ENCODE measurements at regions not wholly inside any gene's neighbourhood (a gene's known extent, or its start where the extent isn't known, plus 50 kb on each side); places are given as distances from the start of the nearest gene placed in this dataset.

- H3K36me3 ChIP-seq (replicated peaks) = no peaks in the 10 kb centered on the region
- no peak for DNase-seq (ENCODE audit: low spot score in 2 of 2)
- peaks cover under 1% of the 10 kb centered on the region for H3K4me1 ChIP-seq
- in situ Hi-C loops (cut with MboI; ENCODE audit: low sequenced_read_pairs) = no loop called here
- H3K27me3 ChIP-seq (ENCODE audit: low read depth) = peaks cover 9% of the 10 kb centered on the region; the same call in 1 of the 2 replicates
- H3K4me3 ChIP-seq = no peak overlapping the region
- H3K9me3 ChIP-seq = no peaks in the 10 kb centered on the region
These were observed 71.3 kb upstream of the ARAP3 start for GRCh38 chr5:141753143-141753970.

GRCh38 chr5:141747152-141748141, 65.4 kb upstream of the ARAP3 start:
- H3K4me3 ChIP-seq = no peak overlapping the region
- H3K27me3 ChIP-seq (ENCODE audit: low read depth) = peaks cover 12% of the 10 kb centered on the region; the same call in 1 of the 2 replicates
- no peaks in the 10 kb centered on the region for H3K9me3 ChIP-seq
- in situ Hi-C loops (cut with MboI; ENCODE audit: low sequenced_read_pairs) = no loop called here
- DNase-seq (ENCODE audit: low spot score in 2 of 2) = peak in 1 of 2 experiments; percentile 57
- H3K36me3 ChIP-seq (replicated peaks) = no peaks in the 10 kb centered on the region
- H3K4me1 ChIP-seq = no peaks in the 10 kb centered on the region

- no peak for DNase-seq (ENCODE audit: low spot score in 2 of 2)
- Histone ChIP-seq H3K4me3 (no peak overlapping the region), H3K36me3 (replicated peaks) (no peaks in the 10 kb centered on the region), H3K27me3 (ENCODE audit: low read depth) (peaks cover 6% of the 10 kb centered on the region; the same call in 1 of the 2 replicates), H3K9me3 (no peaks in the 10 kb centered on the region), H3K4me1 (no peaks in the 10 kb centered on the region)
- in situ Hi-C loops (cut with MboI; ENCODE audit: low sequenced_read_pairs) = no loop called here
These were observed 64.4 kb upstream of the ARAP3 start for GRCh38 chr5:141746395-141746794.

GRCh38 chr5:141745390-141745789, 63.4 kb upstream of the ARAP3 start:
- DNase-seq (ENCODE audit: low spot score in 2 of 2) = no peak
- no peak overlapping the region for H3K4me3 ChIP-seq
- peaks cover 6% of the 10 kb centered on the region; the same call in 1 of the 2 replicates for H3K27me3 ChIP-seq (ENCODE audit: low read depth)
- H3K9me3 ChIP-seq = no peaks in the 10 kb centered on the region
- H3K4me1 ChIP-seq = no peaks in the 10 kb centered on the region
- in situ Hi-C loops (cut with MboI; ENCODE audit: low sequenced_read_pairs) = no loop called here
- no peaks in the 10 kb centered on the region for H3K36me3 ChIP-seq (replicated peaks)

GRCh38 chr5:141743866-141744272, 61.8 kb upstream of the ARAP3 start:
- in situ Hi-C loops (cut with MboI; ENCODE audit: low sequenced_read_pairs) = no loop called here
- H3K9me3 ChIP-seq = no peaks in the 10 kb centered on the region
- H3K27me3 ChIP-seq (ENCODE audit: low read depth) = peaks cover 6% of the 10 kb centered on the region; the same call in 1 of the 2 replicates
- no peaks in the 10 kb centered on the region for H3K4me1 ChIP-seq
- no peak overlapping the region for H3K4me3 ChIP-seq
- H3K36me3 ChIP-seq (replicated peaks) = no peaks in the 10 kb centered on the region
- DNase-seq (ENCODE audit: low spot score in 2 of 2) = no peak

- DNase-seq (ENCODE audit: low spot score in 2 of 2) = peak in 1 of 2 experiments; percentile 72
- in situ Hi-C loops (cut with MboI; ENCODE audit: low sequenced_read_pairs) = no loop called here
These were observed 61.1 kb upstream of the ARAP3 start for GRCh38 chr5:141742866-141743851.

GRCh38 chr5:141742144-141742543, 60.1 kb upstream of the ARAP3 start:
- DNase-seq (ENCODE audit: low spot score in 2 of 2) = no peak
- peaks cover 7% of the 10 kb centered on the region; the same call in 1 of the 2 replicates for H3K27me3 ChIP-seq (ENCODE audit: low read depth)
- no peak overlapping the region for H3K4me3 ChIP-seq
- no peaks in the 10 kb centered on the region for H3K4me1 ChIP-seq
- H3K9me3 ChIP-seq = no peaks in the 10 kb centered on the region
- H3K36me3 ChIP-seq (replicated peaks) = no peaks in the 10 kb centered on the region
- in situ Hi-C loops (cut with MboI; ENCODE audit: low sequenced_read_pairs) = no loop called here

More at GRCh38 chr5:141742866-141743851, 61.1 kb upstream of the ARAP3 start:
- Histone ChIP-seq H3K4me1 (no peaks in the 10 kb centered on the region), H3K9me3 (no peaks in the 10 kb centered on the region), H3K36me3 (replicated peaks) (no peaks in the 10 kb centered on the region), H3K27me3 (ENCODE audit: low read depth) (peaks cover 6% of the 10 kb centered on the region; the same call in 1 of the 2 replicates), H3K4me3 (no peak overlapping the region)

GRCh38 chr5:141740885-141741284, 58.9 kb upstream of the ARAP3 start:
- Histone ChIP-seq H3K9me3 (no peaks in the 10 kb centered on the region), H3K36me3 (replicated peaks) (no peaks in the 10 kb centered on the region), H3K4me1 (no peaks in the 10 kb centered on the region), H3K27me3 (ENCODE audit: low read depth) (peaks cover 9% of the 10 kb centered on the region; the same call in 1 of the 2 replicates), H3K4me3 (no peak overlapping the region)
- DNase-seq (ENCODE audit: low spot score in 2 of 2) = no peak
- in situ Hi-C loops (cut with MboI; ENCODE audit: low sequenced_read_pairs) = no loop called here

- Histone ChIP-seq H3K4me1 (no peaks in the 10 kb centered on the region), H3K27me3 (ENCODE audit: low read depth) (peaks cover 9% of the 10 kb centered on the region; the same call in 1 of the 2 replicates), H3K36me3 (replicated peaks) (no peaks in the 10 kb centered on the region), H3K9me3 (no peaks in the 10 kb centered on the region), H3K4me3 (no peak overlapping the region)
- no peak for DNase-seq (ENCODE audit: low spot score in 2 of 2)
- in situ Hi-C loops (cut with MboI; ENCODE audit: low sequenced_read_pairs) = no loop called here
These were observed 55.5 kb upstream of the ARAP3 start for GRCh38 chr5:141737535-141737934.

GRCh38 chr5:141735823-141736222, 53.8 kb upstream of the ARAP3 start:
- no peak for DNase-seq (ENCODE audit: low spot score in 2 of 2)
- Histone ChIP-seq H3K4me3 (no peak overlapping the region), H3K36me3 (replicated peaks) (no peaks in the 10 kb centered on the region), H3K27me3 (ENCODE audit: low read depth) (peaks cover 9% of the 10 kb centered on the region; the same call in 1 of the 2 replicates), H3K4me1 (no peaks in the 10 kb centered on the region), H3K9me3 (no peaks in the 10 kb centered on the region)
- in situ Hi-C loops (cut with MboI; ENCODE audit: low sequenced_read_pairs) = no loop called here

GRCh38 chr5:141734501-141735229, 52.6 kb upstream of the ARAP3 start:
- in situ Hi-C loops (cut with MboI; ENCODE audit: low sequenced_read_pairs) = no loop called here
- H3K4me3 ChIP-seq = no peak overlapping the region
- H3K4me1 ChIP-seq = no peaks in the 10 kb centered on the region
- peaks cover 9% of the 10 kb centered on the region; the same call in 1 of the 2 replicates for H3K27me3 ChIP-seq (ENCODE audit: low read depth)
- no peaks in the 10 kb centered on the region for H3K9me3 ChIP-seq
- peak; percentile 36 to 75 for DNase-seq (ENCODE audit: low spot score in 2 of 2)
- H3K36me3 ChIP-seq (replicated peaks) = no peaks in the 10 kb centered on the region

- DNase-seq (ENCODE audit: low spot score in 2 of 2) = no peak
- Histone ChIP-seq H3K36me3 (replicated peaks) (no peaks in the 10 kb centered on the region), H3K4me1 (no peaks in the 10 kb centered on the region), H3K9me3 (no peaks in the 10 kb centered on the region), H3K4me3 (no peak overlapping the region), H3K27me3 (ENCODE audit: low read depth) (peaks cover 12% of the 10 kb centered on the region; the same call in 1 of the 2 replicates)
- in situ Hi-C loops (cut with MboI; ENCODE audit: low sequenced_read_pairs) = no loop called here
These were observed 51.2 kb upstream of the ARAP3 start for GRCh38 chr5:141733198-141733597.

All from HAP-1 (cell line).